ENCODE measurements at regions not wholly inside any gene's neighbourhood (a gene's known extent, or its start where the extent isn't known, plus 50 kb on each side); places are given as distances from the start of the nearest gene placed in this dataset.
"Not testable (repeated sequence)": the region's sequence is repeated elsewhere in the genome, so short reads cannot be mapped to it uniquely, and the experiment has no call there.

GRCh38 chr2:242113492-242113891 lies 244.0 kb downstream of the RTP5 start:
- TF ChIP-seq PPARA (CRISPR knock-in tag; IDR thresholded peaks at IDR 0.05; ENCODE audit: borderline replicate concordance); ISL1 (CRISPR knock-in tag; IDR thresholded peaks at IDR 0.05); ZNF8 (CRISPR knock-in tag; IDR thresholded peaks at IDR 0.05); TCF4 (CRISPR knock-in tag; IDR thresholded peaks at IDR 0.05; ENCODE audit: borderline replicate concordance): not testable (repeated sequence)

Data from SK-N-SH treated with all-trans-retinoic acid at 6 μM for 48 hours (cell line).